ENCODE measurements at regions not wholly inside any gene's neighbourhood (a gene's known extent, or its start where the extent isn't known, plus 50 kb on each side); places are given as distances from the start of the nearest gene placed in this dataset.
"Not testable (repeated sequence)": the region's sequence is repeated elsewhere in the genome, so short reads cannot be mapped to it uniquely, and the experiment has no call there.

DNA sequence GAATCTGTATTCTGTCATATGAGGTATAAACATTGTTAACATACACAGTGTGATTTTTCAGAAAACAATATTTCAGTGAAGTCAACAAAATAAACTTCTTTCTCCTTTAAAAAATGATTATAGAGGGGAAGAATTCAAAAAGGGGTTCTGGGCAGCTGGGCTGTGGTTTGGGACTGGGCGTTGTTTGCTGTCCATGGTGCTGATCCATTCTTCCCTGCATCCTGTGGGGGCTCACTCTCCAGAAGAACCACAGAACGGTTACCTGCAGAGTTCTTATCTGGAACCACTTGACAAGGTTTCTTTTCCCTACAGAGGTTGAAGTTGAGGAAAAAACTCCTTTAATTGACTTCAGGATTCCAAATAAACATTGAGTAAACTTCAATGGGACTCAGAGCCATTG lies 1091.0 kb downstream of the CDH8 start:
- Histone ChIP-seq H3K27me3 (replicated peaks; ENCODE audit: control insufficient read depth, insufficient read depth, low read length) (no peaks in the 10 kb centered on the region), H3K36me3 (ENCODE audit: control insufficient read depth, insufficient read depth, low read length) (no peaks in the 10 kb centered on the region), H3K4me3 (replicated peaks; ENCODE audit: low read depth, low read length) (no peak overlapping the region)
- no peak for DNase-seq (ENCODE audit: extremely low read depth, insufficient read length)
- no peak for TF ChIP-seq CTCF (IDR thresholded peaks at IDR 0.05; ENCODE audit: insufficient read depth, low read length, poor library complexity, severe bottlenecking)

DNA sequence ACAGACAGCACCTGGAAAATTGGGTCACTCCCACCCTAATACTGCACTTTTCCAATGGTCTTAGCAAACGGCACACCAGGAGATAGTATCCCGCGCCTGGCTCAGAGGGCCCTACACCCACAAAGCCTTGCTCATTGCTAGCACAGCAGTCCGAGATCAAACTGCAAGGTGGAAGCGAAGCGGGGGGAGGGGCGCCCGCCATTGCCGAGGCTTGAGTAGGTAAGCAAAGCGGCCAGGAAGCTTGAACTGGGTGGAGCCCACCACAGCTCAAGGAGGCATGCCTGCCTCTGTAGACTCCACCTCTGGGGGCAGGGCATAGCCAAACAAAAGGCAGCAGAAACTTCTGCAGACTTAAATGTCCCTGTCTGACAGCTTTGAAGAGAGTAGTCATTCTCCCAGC lies 1100.0 kb downstream of the CDH8 start:
- not testable (repeated sequence) for DNase-seq (ENCODE audit: extremely low read depth, insufficient read length); H3K27me3 ChIP-seq (replicated peaks; ENCODE audit: control insufficient read depth, insufficient read depth, low read length); H3K4me3 ChIP-seq (replicated peaks; ENCODE audit: low read depth, low read length); H3K36me3 ChIP-seq (ENCODE audit: control insufficient read depth, insufficient read depth, low read length)

- H3K36me3 ChIP-seq (ENCODE audit: control insufficient read depth, insufficient read depth, low read length) = no peaks in the 10 kb centered on the region
- no peak for DNase-seq (ENCODE audit: extremely low read depth, insufficient read length)
- H3K4me3 ChIP-seq (replicated peaks; ENCODE audit: low read depth, low read length) = no peak overlapping the region
- H3K27me3 ChIP-seq (replicated peaks; ENCODE audit: control insufficient read depth, insufficient read depth, low read length) = no peaks in the 10 kb centered on the region
- TF ChIP-seq CTCF (IDR thresholded peaks at IDR 0.05; ENCODE audit: insufficient read depth, low read length, poor library complexity, severe bottlenecking) = no peak
Measured at GRCh38 chr16:60932600-60932999, 1103.6 kb downstream of the CDH8 start.

GRCh38 chr16:60930291-60930690 lies 1105.9 kb downstream of the CDH8 start:
- TF ChIP-seq CTCF (IDR thresholded peaks at IDR 0.05; ENCODE audit: insufficient read depth, low read length, poor library complexity, severe bottlenecking) = no peak
- DNase-seq (ENCODE audit: extremely low read depth, insufficient read length) = no peak
- H3K27me3 ChIP-seq (replicated peaks; ENCODE audit: control insufficient read depth, insufficient read depth, low read length) = no peaks in the 10 kb centered on the region
- no peaks in the 10 kb centered on the region for H3K36me3 ChIP-seq (ENCODE audit: control insufficient read depth, insufficient read depth, low read length)
- H3K4me3 ChIP-seq (replicated peaks; ENCODE audit: low read depth, low read length) = no peak overlapping the region

- no peak for DNase-seq (ENCODE audit: extremely low read depth, insufficient read length)
- no peak for TF ChIP-seq CTCF (IDR thresholded peaks at IDR 0.05; ENCODE audit: insufficient read depth, low read length, poor library complexity, severe bottlenecking)
- Histone ChIP-seq H3K27me3 (replicated peaks; ENCODE audit: control insufficient read depth, insufficient read depth, low read length) (no peaks in the 10 kb centered on the region), H3K4me3 (replicated peaks; ENCODE audit: low read depth, low read length) (no peak overlapping the region), H3K36me3 (ENCODE audit: control insufficient read depth, insufficient read depth, low read length) (no peaks in the 10 kb centered on the region)
Measured at GRCh38 chr16:60922920-60923319, 1113.3 kb downstream of the CDH8 start.

- H3K4me3 ChIP-seq (replicated peaks; ENCODE audit: low read depth, low read length) = no peak overlapping the region
- no peak for DNase-seq (ENCODE audit: extremely low read depth, insufficient read length)
- no peaks in the 10 kb centered on the region for H3K36me3 ChIP-seq (ENCODE audit: control insufficient read depth, insufficient read depth, low read length)
- TF ChIP-seq CTCF (IDR thresholded peaks at IDR 0.05; ENCODE audit: insufficient read depth, low read length, poor library complexity, severe bottlenecking) = no peak
- no peaks in the 10 kb centered on the region for H3K27me3 ChIP-seq (replicated peaks; ENCODE audit: control insufficient read depth, insufficient read depth, low read length)
Measured at GRCh38 chr16:60914334-60914733, 1121.9 kb downstream of the CDH8 start.

All from GM06990 (cell line).